ENCODE measurements at regions not wholly inside any gene's neighbourhood (a gene's known extent, or its start where the extent isn't known, plus 50 kb on each side); places are given as distances from the start of the nearest gene placed in this dataset.
"Not testable (repeated sequence)": the region's sequence is repeated elsewhere in the genome, so short reads cannot be mapped to it uniquely, and the experiment has no call there.

DNA sequence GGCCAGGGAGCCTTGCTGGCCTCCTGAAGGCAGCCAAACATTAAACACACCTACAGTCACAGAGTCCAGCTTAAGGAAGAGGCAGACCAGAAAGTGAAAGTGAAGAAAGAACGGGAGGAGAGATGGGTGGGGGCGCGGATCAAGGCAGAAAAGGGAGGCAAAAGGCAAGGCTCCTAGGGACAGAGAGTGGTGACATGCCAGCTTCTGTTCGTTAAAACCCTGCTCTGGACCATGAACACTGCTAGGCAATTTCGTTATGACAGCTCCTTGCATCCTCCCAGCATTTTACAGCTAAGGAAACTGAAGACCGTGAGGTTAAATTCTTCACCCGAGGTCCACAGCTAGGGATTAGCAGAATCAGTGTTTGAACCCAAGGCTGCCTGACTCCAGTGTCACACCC lies 51.7 kb upstream of the SMURF2 start:
- not testable (repeated sequence) for TF ChIP-seq RARB (CRISPR knock-in tag; IDR thresholded peaks at IDR 0.05); PPARA (CRISPR knock-in tag; IDR thresholded peaks at IDR 0.05; ENCODE audit: borderline replicate concordance)
- TF ChIP-seq, protein P1, sequence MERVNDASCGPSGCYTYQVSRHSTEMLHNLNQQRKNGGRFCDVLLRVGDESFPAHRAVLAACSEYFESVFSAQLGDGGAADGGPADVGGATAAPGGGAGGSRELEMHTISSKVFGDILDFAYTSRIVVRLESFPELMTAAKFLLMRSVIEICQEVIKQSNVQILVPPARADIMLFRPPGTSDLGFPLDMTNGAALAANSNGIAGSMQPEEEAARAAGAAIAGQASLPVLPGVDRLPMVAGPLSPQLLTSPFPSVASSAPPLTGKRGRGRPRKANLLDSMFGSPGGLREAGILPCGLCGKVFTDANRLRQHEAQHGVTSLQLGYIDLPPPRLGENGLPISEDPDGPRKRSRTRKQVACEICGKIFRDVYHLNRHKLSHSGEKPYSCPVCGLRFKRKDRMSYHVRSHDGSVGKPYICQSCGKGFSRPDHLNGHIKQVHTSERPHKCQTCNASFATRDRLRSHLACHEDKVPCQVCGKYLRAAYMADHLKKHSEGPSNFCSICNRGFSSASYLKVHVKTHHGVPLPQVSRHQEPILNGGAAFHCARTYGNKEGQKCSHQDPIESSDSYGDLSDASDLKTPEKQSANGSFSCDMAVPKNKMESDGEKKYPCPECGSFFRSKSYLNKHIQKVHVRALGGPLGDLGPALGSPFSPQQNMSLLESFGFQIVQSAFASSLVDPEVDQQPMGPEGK (CRISPR knock-in tag; IDR thresholded peaks at IDR 0.05; ENCODE audit: borderline replicate concordance) = not testable (repeated sequence)
- TF ChIP-seq, protein P2, sequence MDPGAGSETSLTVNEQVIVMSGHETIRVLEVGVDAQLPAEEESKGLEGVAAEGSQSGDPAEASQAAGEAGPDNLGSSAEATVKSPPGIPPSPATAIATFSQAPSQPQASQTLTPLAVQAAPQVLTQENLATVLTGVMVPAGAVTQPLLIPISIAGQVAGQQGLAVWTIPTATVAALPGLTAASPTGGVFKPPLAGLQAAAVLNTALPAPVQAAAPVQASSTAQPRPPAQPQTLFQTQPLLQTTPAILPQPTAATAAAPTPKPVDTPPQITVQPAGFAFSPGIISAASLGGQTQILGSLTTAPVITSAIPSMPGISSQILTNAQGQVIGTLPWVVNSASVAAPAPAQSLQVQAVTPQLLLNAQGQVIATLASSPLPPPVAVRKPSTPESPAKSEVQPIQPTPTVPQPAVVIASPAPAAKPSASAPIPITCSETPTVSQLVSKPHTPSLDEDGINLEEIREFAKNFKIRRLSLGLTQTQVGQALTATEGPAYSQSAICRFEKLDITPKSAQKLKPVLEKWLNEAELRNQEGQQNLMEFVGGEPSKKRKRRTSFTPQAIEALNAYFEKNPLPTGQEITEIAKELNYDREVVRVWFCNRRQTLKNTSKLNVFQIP (CRISPR knock-in tag; IDR thresholded peaks at IDR 0.05; ENCODE audit: borderline replicate concordance, low read depth) = not testable (repeated sequence)
- TF ChIP-seq, protein P3, sequence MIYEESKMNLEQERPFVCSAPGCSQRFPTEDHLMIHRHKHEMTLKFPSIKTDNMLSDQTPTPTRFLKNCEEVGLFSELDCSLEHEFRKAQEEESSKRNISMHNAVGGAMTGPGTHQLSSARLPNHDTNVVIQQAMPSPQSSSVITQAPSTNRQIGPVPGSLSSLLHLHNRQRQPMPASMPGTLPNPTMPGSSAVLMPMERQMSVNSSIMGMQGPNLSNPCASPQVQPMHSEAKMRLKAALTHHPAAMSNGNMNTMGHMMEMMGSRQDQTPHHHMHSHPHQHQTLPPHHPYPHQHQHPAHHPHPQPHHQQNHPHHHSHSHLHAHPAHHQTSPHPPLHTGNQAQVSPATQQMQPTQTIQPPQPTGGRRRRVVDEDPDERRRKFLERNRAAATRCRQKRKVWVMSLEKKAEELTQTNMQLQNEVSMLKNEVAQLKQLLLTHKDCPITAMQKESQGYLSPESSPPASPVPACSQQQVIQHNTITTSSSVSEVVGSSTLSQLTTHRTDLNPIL (CRISPR knock-in tag; IDR thresholded peaks at IDR 0.05; ENCODE audit: low read depth) = not testable (repeated sequence)
- TF ChIP-seq, protein P4, sequence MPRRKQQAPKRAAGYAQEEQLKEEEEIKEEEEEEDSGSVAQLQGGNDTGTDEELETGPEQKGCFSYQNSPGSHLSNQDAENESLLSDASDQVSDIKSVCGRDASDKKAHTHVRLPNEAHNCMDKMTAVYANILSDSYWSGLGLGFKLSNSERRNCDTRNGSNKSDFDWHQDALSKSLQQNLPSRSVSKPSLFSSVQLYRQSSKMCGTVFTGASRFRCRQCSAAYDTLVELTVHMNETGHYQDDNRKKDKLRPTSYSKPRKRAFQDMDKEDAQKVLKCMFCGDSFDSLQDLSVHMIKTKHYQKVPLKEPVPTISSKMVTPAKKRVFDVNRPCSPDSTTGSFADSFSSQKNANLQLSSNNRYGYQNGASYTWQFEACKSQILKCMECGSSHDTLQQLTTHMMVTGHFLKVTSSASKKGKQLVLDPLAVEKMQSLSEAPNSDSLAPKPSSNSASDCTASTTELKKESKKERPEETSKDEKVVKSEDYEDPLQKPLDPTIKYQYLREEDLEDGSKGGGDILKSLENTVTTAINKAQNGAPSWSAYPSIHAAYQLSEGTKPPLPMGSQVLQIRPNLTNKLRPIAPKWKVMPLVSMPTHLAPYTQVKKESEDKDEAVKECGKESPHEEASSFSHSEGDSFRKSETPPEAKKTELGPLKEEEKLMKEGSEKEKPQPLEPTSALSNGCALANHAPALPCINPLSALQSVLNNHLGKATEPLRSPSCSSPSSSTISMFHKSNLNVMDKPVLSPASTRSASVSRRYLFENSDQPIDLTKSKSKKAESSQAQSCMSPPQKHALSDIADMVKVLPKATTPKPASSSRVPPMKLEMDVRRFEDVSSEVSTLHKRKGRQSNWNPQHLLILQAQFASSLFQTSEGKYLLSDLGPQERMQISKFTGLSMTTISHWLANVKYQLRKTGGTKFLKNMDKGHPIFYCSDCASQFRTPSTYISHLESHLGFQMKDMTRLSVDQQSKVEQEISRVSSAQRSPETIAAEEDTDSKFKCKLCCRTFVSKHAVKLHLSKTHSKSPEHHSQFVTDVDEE (CRISPR knock-in tag; IDR thresholded peaks at IDR 0.05) = not testable (repeated sequence)

Measured in SK-N-SH treated with all-trans-retinoic acid at 6 μM for 48 hours (cell line).